ENCODE measurements at regions not wholly inside any gene's neighbourhood (a gene's known extent, or its start where the extent isn't known, plus 50 kb on each side); places are given as distances from the start of the nearest gene placed in this dataset.
"Not testable (repeated sequence)": the region's sequence is repeated elsewhere in the genome, so short reads cannot be mapped to it uniquely, and the experiment has no call there.

DNA sequence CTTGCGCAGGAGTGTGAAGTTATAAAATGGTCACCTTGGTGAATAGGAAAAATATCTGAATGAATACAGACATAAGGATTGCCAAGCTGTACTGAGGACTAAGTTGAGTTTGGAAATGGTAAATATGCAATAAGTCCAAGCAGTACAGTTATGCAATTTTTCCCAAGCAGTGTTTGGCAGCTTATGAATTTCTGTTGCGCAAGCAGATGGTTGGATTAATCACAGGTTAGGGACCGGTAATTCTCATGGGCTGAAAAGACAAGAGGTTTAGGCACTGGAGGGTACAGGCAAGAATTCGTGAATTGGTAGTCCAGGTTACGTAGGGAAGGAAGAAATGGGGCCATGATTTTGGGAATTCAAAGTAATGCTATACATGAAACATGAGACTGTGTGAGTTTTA, 210.3 kb downstream of the RAP2B start:
- Histone ChIP-seq H3K4me3 (no peak overlapping the region), H3K4me1 (ENCODE audit: control insufficient read depth in 5 of 5, insufficient read depth in 5 of 5, low read length in 5 of 5) (no peaks in the 10 kb centered on the region), H3K27ac (ENCODE audit: low read depth in 1 of 2, low read length in 1 of 2) (no peak overlapping the region), H3K9me3 (ENCODE audit: control insufficient read depth in 4 of 4, insufficient read depth in 3 of 4, low read length in 3 of 4) (peaks cover 0 to 3% (median 0%) of the 10 kb centered on the region in 4 donors), H3K36me3 (ENCODE audit: control insufficient read depth in 4 of 4, insufficient read depth in 4 of 4, low read length in 4 of 4) (no peaks in the 10 kb centered on the region), H3K27me3 (ENCODE audit: control insufficient read depth in 3 of 3, insufficient read depth in 3 of 3, low read length in 2 of 3) (no peaks in the 10 kb centered on the region), H3K9ac (ENCODE audit: insufficient read depth in 1 of 2, low read length in 2 of 2) (no peak overlapping the region)
- TF ChIP-seq, protein P1, sequence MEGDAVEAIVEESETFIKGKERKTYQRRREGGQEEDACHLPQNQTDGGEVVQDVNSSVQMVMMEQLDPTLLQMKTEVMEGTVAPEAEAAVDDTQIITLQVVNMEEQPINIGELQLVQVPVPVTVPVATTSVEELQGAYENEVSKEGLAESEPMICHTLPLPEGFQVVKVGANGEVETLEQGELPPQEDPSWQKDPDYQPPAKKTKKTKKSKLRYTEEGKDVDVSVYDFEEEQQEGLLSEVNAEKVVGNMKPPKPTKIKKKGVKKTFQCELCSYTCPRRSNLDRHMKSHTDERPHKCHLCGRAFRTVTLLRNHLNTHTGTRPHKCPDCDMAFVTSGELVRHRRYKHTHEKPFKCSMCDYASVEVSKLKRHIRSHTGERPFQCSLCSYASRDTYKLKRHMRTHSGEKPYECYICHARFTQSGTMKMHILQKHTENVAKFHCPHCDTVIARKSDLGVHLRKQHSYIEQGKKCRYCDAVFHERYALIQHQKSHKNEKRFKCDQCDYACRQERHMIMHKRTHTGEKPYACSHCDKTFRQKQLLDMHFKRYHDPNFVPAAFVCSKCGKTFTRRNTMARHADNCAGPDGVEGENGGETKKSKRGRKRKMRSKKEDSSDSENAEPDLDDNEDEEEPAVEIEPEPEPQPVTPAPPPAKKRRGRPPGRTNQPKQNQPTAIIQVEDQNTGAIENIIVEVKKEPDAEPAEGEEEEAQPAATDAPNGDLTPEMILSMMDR (IDR thresholded peaks at IDR 0.05; ENCODE audit: control extremely low read depth, extremely low read depth), result no peak
- DNase-seq, result peak in 2 of 3 donors; percentile 49 to 73
- WGBS, 2 donors, result 55 to 75% methylated on average over 5 of the region's 5 CpGs
- ATAC-seq (ENCODE audit: insufficient read depth, low FRiP score), result peak; percentile 15

DNA sequence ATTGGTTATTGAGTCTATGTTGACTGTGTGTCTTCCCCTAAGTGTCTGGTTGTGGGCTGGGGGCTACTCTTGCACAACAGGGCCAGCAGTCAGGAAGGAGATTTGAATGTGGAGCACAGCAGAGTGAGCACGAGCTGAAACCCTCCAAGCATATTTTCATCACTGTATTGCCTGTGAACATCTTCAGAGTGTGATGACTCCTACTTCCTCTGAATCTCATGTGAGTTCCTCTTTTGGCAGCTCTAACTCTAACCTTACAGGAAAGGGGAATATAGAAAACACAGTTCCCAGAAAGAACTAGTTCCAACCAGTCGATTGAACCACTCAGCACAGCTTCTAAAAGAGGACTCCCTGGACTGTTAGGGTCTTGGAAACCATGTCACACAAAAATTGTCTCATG, 211.6 kb downstream of the RAP2B start:
- no peaks in the 10 kb centered on the region for H3K36me3 ChIP-seq (ENCODE audit: control insufficient read depth in 4 of 4, insufficient read depth in 4 of 4, low read length in 4 of 4)
- TF ChIP-seq, protein P1 (IDR thresholded peaks at IDR 0.05; ENCODE audit: control extremely low read depth, extremely low read depth), result no peak
- H3K27ac ChIP-seq (ENCODE audit: low read depth in 1 of 2, low read length in 1 of 2), result no peak overlapping the region
- H3K9ac ChIP-seq (ENCODE audit: insufficient read depth in 1 of 2, low read length in 2 of 2), result no peak overlapping the region
- H3K4me3 ChIP-seq, result no peak overlapping the region
- 23 to 59% methylated on average over 2 of the region's 2 CpGs for WGBS, 2 donors
- DNase-seq (peak in 2 of 3 donors; percentile 7 to 26), ATAC-seq (ENCODE audit: insufficient read depth, low FRiP score) (no peak)
- H3K4me1 ChIP-seq (ENCODE audit: control insufficient read depth in 5 of 5, insufficient read depth in 5 of 5, low read length in 5 of 5), result no peaks in the 10 kb centered on the region
- peaks cover 0 to 3% (median 0%) of the 10 kb centered on the region in 4 donors for H3K9me3 ChIP-seq (ENCODE audit: control insufficient read depth in 4 of 4, insufficient read depth in 3 of 4, low read length in 3 of 4)
- no peaks in the 10 kb centered on the region for H3K27me3 ChIP-seq (ENCODE audit: control insufficient read depth in 3 of 3, insufficient read depth in 3 of 3, low read length in 2 of 3)

DNA sequence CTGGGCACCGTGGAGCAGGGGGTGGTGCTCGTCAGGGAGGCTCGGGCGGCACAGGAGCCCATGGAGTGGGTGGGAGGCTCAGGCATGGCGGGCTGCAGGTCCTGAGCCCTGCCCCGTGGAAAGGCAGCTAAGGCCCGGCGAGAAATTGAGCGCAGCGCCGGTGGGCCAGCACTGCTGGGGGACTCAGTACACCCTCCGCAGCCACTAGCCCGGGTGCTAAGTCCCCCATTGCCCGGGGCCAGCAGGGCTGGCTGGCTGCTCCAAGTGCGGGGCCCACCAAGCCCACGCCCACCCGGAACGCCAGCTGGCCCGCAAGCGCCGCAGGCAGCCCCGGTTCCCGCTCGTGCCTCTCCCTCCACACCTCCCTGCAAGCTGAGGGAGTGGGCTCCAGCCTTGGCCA, 216.3 kb downstream of the RAP2B start:
- 94 to 100% methylated on average over 8 to 24 of the region's 24 CpGs for WGBS, 2 donors

DNA sequence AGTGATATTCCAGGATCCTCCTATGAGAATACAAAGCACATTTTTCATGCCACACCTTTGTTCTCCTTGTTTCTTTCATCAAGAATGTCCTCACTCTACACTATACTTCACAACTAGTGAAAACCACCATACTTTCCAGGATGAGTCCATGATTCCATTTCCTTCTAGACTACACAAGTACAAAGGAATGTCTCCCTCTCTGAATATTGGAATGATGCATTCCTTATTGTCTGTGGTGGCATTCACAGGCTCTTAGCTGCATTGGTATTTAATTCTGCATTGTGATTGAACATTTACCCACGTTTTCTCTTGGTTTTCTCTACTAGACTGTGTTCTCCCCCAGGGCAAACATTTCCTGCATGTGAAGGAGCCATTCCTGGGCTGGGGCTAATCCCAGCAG, 217.5 kb downstream of the RAP2B start:
- ATAC-seq (ENCODE audit: insufficient read depth, low FRiP score) (no peak), DNase-seq (no peak)
- Histone ChIP-seq H3K4me3 (no peak overlapping the region), H3K4me1 (ENCODE audit: control insufficient read depth in 5 of 5, insufficient read depth in 5 of 5, low read length in 5 of 5) (no peaks in the 10 kb centered on the region), H3K36me3 (ENCODE audit: control insufficient read depth in 4 of 4, insufficient read depth in 4 of 4, low read length in 4 of 4) (no peaks in the 10 kb centered on the region), H3K27me3 (ENCODE audit: control insufficient read depth in 3 of 3, insufficient read depth in 3 of 3, low read length in 2 of 3) (no peaks in the 10 kb centered on the region), H3K9ac (ENCODE audit: insufficient read depth in 1 of 2, low read length in 2 of 2) (no peak overlapping the region), H3K9me3 (ENCODE audit: control insufficient read depth in 4 of 4, insufficient read depth in 3 of 4, low read length in 3 of 4) (no peaks in the 10 kb centered on the region), H3K27ac (ENCODE audit: low read depth in 1 of 2, low read length in 1 of 2) (no peak overlapping the region)
- WGBS, 2 donors, result 69 to 79% methylated on average over 1 of the region's 1 CpG
- TF ChIP-seq, protein P1 (IDR thresholded peaks at IDR 0.05; ENCODE audit: control extremely low read depth, extremely low read depth), result no peak

More for the DNA sequence above, 216.3 kb downstream of the RAP2B start:
- not testable (repeated sequence) for H3K36me3 ChIP-seq (ENCODE audit: control insufficient read depth in 4 of 4, insufficient read depth in 4 of 4, low read length in 4 of 4); H3K9ac ChIP-seq (ENCODE audit: insufficient read depth in 1 of 2, low read length in 2 of 2); ATAC-seq (ENCODE audit: insufficient read depth, low FRiP score); H3K9me3 ChIP-seq (ENCODE audit: control insufficient read depth in 4 of 4, insufficient read depth in 3 of 4, low read length in 3 of 4); H3K27ac ChIP-seq (ENCODE audit: low read depth in 1 of 2, low read length in 1 of 2); DNase-seq; H3K4me3 ChIP-seq; H3K4me1 ChIP-seq (ENCODE audit: control insufficient read depth in 5 of 5, insufficient read depth in 5 of 5, low read length in 5 of 5); H3K27me3 ChIP-seq (ENCODE audit: control insufficient read depth in 3 of 3, insufficient read depth in 3 of 3, low read length in 2 of 3)

Measured in lung (tissue), 11 donors.